SK-N-SH (cell line): ENCODE measurements at regions not wholly inside any gene's neighbourhood (a gene's known extent, or its start where the extent isn't known, plus 50 kb on each side); places are given as distances from the start of the nearest gene placed in this dataset.

ENCODE experiments used
- CTCF ChIA-PET: fragments of 300-600, 350-600 bp; formaldehyde crosslinking; extraction: SDS; loops from one replicate; lab custom pipeline; 2021; lab: Yijun Ruan, JAX
- POLR2A ChIA-PET: fragments of 350-600 bp; sonication (Branson Sonifier 250); formaldehyde crosslinking; extraction: SDS; loops from one replicate; lab custom pipeline; 2020; ENCODE audit warnings: antibody characterized with exemption, inconsistent platforms; lab: Yijun Ruan, JAX
- DNase-seq: peaks from one replicate; pipeline ENCODE4 v3.0.0; 2012
- H2AFZ ChIP-seq: fragments of 200-600 bp; sonication (generic); 2 replicates; pipeline ENCODE4 v1.8.1; 2016; ENCODE audit warnings: antibody characterized with exemption, mild to moderate bottlenecking, low read depth
- H3F3A ChIP-seq: fragments of 200-600 bp; sonication (generic); replicated peaks from 2 replicates; pipeline ENCODE3; 2016; ENCODE audit warnings: antibody characterized with exemption, mild to moderate bottlenecking; ENCODE audit not compliant: insufficient read depth
- H3K27ac ChIP-seq, 2 experiments: fragments of 200-500 bp in 1 of 2; fragments of 200-600 bp in 1 of 2; sonication (Bioruptor generic) in 1 of 2; sonication (generic), shearing (Covaris generic) in 1 of 2; 2 replicates each; pipeline versions ENCODE4 v1.5.1 to v1.6.1; 2014 to 2016; ENCODE audit warnings: low read depth in 2 of 2, inconsistent platforms in 1 of 2, low read length in 1 of 2, mild to moderate bottlenecking in 1 of 2, mixed read lengths in 1 of 2
- H3K27me3 ChIP-seq: fragments of 200-600 bp; sonication (generic), shearing (Covaris generic); 2 replicates; pipeline ENCODE4 v1.6.1; 2016; ENCODE audit warnings: mixed run types; ENCODE audit not compliant: insufficient read depth
- H3K36me3 ChIP-seq, 2 experiments: fragments of 200-500 bp in 1 of 2; fragments of 200-600 bp in 1 of 2; sonication (Bioruptor generic) in 1 of 2; sonication (generic) in 1 of 2; replicated peaks in 1 of 2; 2 replicates each; pipeline versions ENCODE3 to v1.5.1; 2014 to 2016; ENCODE audit warnings: low read length in 1 of 2, mild to moderate bottlenecking in 1 of 2; ENCODE audit not compliant: insufficient read depth in 2 of 2, control insufficient read depth in 1 of 2
- H3K4me1 ChIP-seq, 2 experiments: fragments of 200-500 bp in 1 of 2; fragments of 200-600 bp in 1 of 2; sonication (Bioruptor generic) in 1 of 2; sonication (generic), shearing (Covaris generic) in 1 of 2; 2 replicates each; pipeline versions ENCODE4 v1.5.1 to v1.6.1; 2014 to 2016; ENCODE audit warnings: low read depth in 1 of 2, low read length in 1 of 2, mixed run types in 1 of 2; ENCODE audit not compliant: insufficient read depth in 2 of 2, control insufficient read depth in 1 of 2
- H3K4me2 ChIP-seq: fragments of 200-600 bp; sonication (generic), shearing (Covaris generic); 2 replicates; pipeline ENCODE4 v1.6.1; 2017; ENCODE audit warnings: mixed run types
- H3K4me3 ChIP-seq, 2 experiments: fragments of 200-500 bp in 1 of 2; fragments of 200-600 bp in 1 of 2; sonication (Bioruptor generic) in 1 of 2; sonication (generic), shearing (Covaris generic) in 1 of 2; 2 replicates each; pipeline versions ENCODE4 v1.5.1 to v1.8.1; 2014 to 2016; ENCODE audit warnings: low read depth in 2 of 2, inconsistent platforms in 1 of 2, low read length in 1 of 2, mild to moderate bottlenecking in 1 of 2, mixed read lengths in 1 of 2, moderate library complexity in 1 of 2
- H3K79me2 ChIP-seq: fragments of 200-600 bp; sonication (generic); 2 replicates; pipeline ENCODE4 v1.8.1; 2017; ENCODE audit warnings: mild to moderate bottlenecking; ENCODE audit not compliant: insufficient read depth
- H3K9ac ChIP-seq: fragments of 200-600 bp; sonication (generic); 2 replicates; pipeline ENCODE4 v1.6.1; 2017; ENCODE audit warnings: mixed run types
- H3K9me2 ChIP-seq: fragments of 200-600 bp; sonication (generic); 2 replicates; pipeline ENCODE4 v1.6.1; 2017; ENCODE audit warnings: mixed run types
- H3K9me3 ChIP-seq: fragments of 200-600 bp; sonication (generic); 2 replicates; pipeline ENCODE4 v1.6.1; 2017; ENCODE audit warnings: mixed run types, mild to moderate bottlenecking, moderate library complexity
- H4K20me1 ChIP-seq: fragments of 200-600 bp; sonication (generic); 2 replicates; pipeline ENCODE4 v1.6.1; 2017; ENCODE audit warnings: mild to moderate bottlenecking, mixed run types; ENCODE audit not compliant: insufficient read depth
- CTCF ChIP-seq: fragments of 200-600 bp; sonication (generic); IDR thresholded peaks from 2 replicates; pipeline ENCODE4 v1.6.1; 2017; ENCODE audit warnings: antibody characterized with exemption, mild to moderate bottlenecking, moderate library complexity
- ELF1 ChIP-seq: IDR thresholded peaks from 2 replicates; pipeline ENCODE4 v1.4.0; 2012
- EZH2phosphoT487 ChIP-seq: fragments of 200-600 bp; sonication (generic); IDR thresholded peaks from 2 replicates; pipeline ENCODE4 v1.6.1; 2017; ENCODE audit warnings: low read depth, mixed run types, mild to moderate bottlenecking, antibody characterized with exemption, moderate library complexity, borderline replicate concordance
- FOXM1 ChIP-seq: IDR thresholded peaks from 2 replicates; pipeline ENCODE4 v1.4.0; 2012; ENCODE audit warnings: low read depth, mild to moderate bottlenecking
- IRF3 ChIP-seq: fragments of 150-350 bp; IDR thresholded peaks from 2 replicates; pipeline ENCODE4 v1.6.1; 2016; ENCODE audit warnings: mild to moderate bottlenecking, low read depth, low read length
- JUND ChIP-seq: IDR thresholded peaks from 2 replicates; pipeline ENCODE4 v1.4.0; 2012
- MEF2A ChIP-seq: IDR thresholded peaks from 2 replicates; pipeline ENCODE4 v1.4.0; 2012; ENCODE audit warnings: low read depth, borderline replicate concordance
- NFIC ChIP-seq: IDR thresholded peaks from 2 replicates; pipeline ENCODE4 v1.4.0; 2012; ENCODE audit warnings: borderline replicate concordance
- POLR2AphosphoS5 ChIP-seq: IDR thresholded peaks from 2 replicates; pipeline ENCODE4 v1.6.1; 2012; ENCODE audit warnings: low read depth, low read length
- RAD21 ChIP-seq: IDR thresholded peaks from 2 replicates; pipeline ENCODE4 v1.6.1; 2012; ENCODE audit warnings: mild to moderate bottlenecking, low read length
- RXRA ChIP-seq: IDR thresholded peaks from 2 replicates; pipeline ENCODE4 v1.4.0; 2012; ENCODE audit warnings: low read depth, mild to moderate bottlenecking, borderline replicate concordance
- SIN3A ChIP-seq: IDR thresholded peaks from 2 replicates; pipeline ENCODE4 v1.6.1; 2012; ENCODE audit warnings: low read depth, mild to moderate bottlenecking, low read length, moderate library complexity, borderline replicate concordance
- SMC3 ChIP-seq: IDR thresholded peaks from 2 replicates; pipeline ENCODE4 v1.6.1; 2012; ENCODE audit warnings: low read depth, low read length, improper control_type of control experiment
- TAF1 ChIP-seq: IDR thresholded peaks from 2 replicates; pipeline ENCODE4 v1.6.1; 2012; ENCODE audit warnings: low read depth, mild to moderate bottlenecking, low read length, moderate library complexity, borderline replicate concordance
- USF1 ChIP-seq: IDR thresholded peaks from 2 replicates; pipeline ENCODE4 v1.4.0; 2012; ENCODE audit warnings: low read depth, borderline replicate concordance
- YY1 ChIP-seq: IDR thresholded peaks from 2 replicates; pipeline ENCODE4 v1.4.0; 2012; ENCODE audit warnings: low read depth, mild to moderate bottlenecking
- ZBTB33 ChIP-seq: IDR thresholded peaks from 2 replicates; pipeline ENCODE4 v1.4.0; 2012; ENCODE audit warnings: low read depth, borderline replicate concordance
- WGBS: methylation state at CpG from one replicate; pipeline ENCODE4 v1.1.6; 2017; ENCODE audit warnings: low lambda C conversion rate; 5-methylcytosine and 5-hydroxymethylcytosine counted together

- DNase-seq = no peak
Measured at GRCh38 chr15:58275785-58276184, 137.6 kb downstream of the AQP9 start.

GRCh38 chr15:58276924-58277323 lies 138.7 kb downstream of the AQP9 start:
- no peaks in the 10 kb centered on the region for H4K20me1 ChIP-seq
- H3K9me2 ChIP-seq = no peaks in the 10 kb centered on the region
- ChIA-PET CTCF (no interaction called here), POLR2A (no interaction called here)
- TF ChIP-seq YY1 = no peak
- no peak for TF ChIP-seq SIN3A
- no peak for TF ChIP-seq ELF1
- TF ChIP-seq IRF3 = no peak
- peaks cover 5% of the 10 kb centered on the region; the same call in 1 of the 2 replicates for H3K27me3 ChIP-seq
- H3K4me3 ChIP-seq = no peak overlapping the region
- H3K36me3 ChIP-seq = no peaks in the 10 kb centered on the region
- no peaks in the 10 kb centered on the region for H3F3A ChIP-seq
- no peak overlapping the region for H3K4me2 ChIP-seq
- no peaks in the 10 kb centered on the region for H3K79me2 ChIP-seq
- no peak for DNase-seq
- no peak overlapping the region for H2AFZ ChIP-seq
- H3K4me1 ChIP-seq = no peaks in the 10 kb centered on the region; a peak in 1 of 4 replicates
- no peak overlapping the region for H3K27ac ChIP-seq
- H3K9me3 ChIP-seq = no peaks in the 10 kb centered on the region
- H3K9ac ChIP-seq = no peak overlapping the region

More at GRCh38 chr15:58275785-58276184, 137.6 kb downstream of the AQP9 start:
- ChIA-PET POLR2A (no interaction called here), CTCF (no interaction called here)
- no peak overlapping the region for H3K27ac ChIP-seq
- no peak overlapping the region for H2AFZ ChIP-seq
- H3K27me3 ChIP-seq = no peaks in the 10 kb centered on the region; the same call in 1 of the 2 replicates
- H3K4me3 ChIP-seq = no peak overlapping the region
- H3F3A ChIP-seq = no peaks in the 10 kb centered on the region
- H3K9ac ChIP-seq = no peak overlapping the region
- no peaks in the 10 kb centered on the region for H3K9me2 ChIP-seq
- WGBS = 92% methylated on average over 3 of the region's 3 CpGs
- TF ChIP-seq RXRA (no peak), EZH2phosphoT487 (no peak), USF1 (no peak), YY1 (no peak)
- no peaks in the 10 kb centered on the region for H3K9me3 ChIP-seq
- no peaks in the 10 kb centered on the region; a peak in 1 of 4 replicates for H3K4me1 ChIP-seq
- H3K36me3 ChIP-seq = no peaks in the 10 kb centered on the region
- no peak overlapping the region for H3K4me2 ChIP-seq
- no peaks in the 10 kb centered on the region for H4K20me1 ChIP-seq
- H3K79me2 ChIP-seq = no peaks in the 10 kb centered on the region

- TF ChIP-seq CTCF (no peak), POLR2AphosphoS5 (no peak), RXRA (no peak), NFIC (no peak), JUND (no peak), ZBTB33 (no peak), TAF1 (no peak), SMC3 (no peak), FOXM1 (no peak), RAD21 (no peak), MEF2A (no peak)
- Histone ChIP-seq H3K4me1 (no peaks in the 10 kb centered on the region; a peak in 1 of 4 replicates), H3K4me3 (no peak overlapping the region), H3K27ac (no peak overlapping the region), H3F3A (no peaks in the 10 kb centered on the region), H3K36me3 (no peaks in the 10 kb centered on the region), H3K27me3 (peaks cover 5% of the 10 kb centered on the region; the same call in 1 of the 2 replicates), H3K9ac (no peak overlapping the region), H3K9me2 (no peaks in the 10 kb centered on the region), H2AFZ (no peak overlapping the region), H4K20me1 (no peaks in the 10 kb centered on the region), H3K4me2 (no peak overlapping the region), H3K79me2 (no peaks in the 10 kb centered on the region), H3K9me3 (no peaks in the 10 kb centered on the region)
- DNase-seq = no peak
- 65% methylated on average over 1 of the region's 1 CpG for WGBS
- ChIA-PET CTCF (interaction anchor here (0.6 kb wide), 2 partner anchors 102 to 462 kb away, joined by 3 read pairs; no protein-coding TSS in a partner anchor), POLR2A (no interaction called here)
Measured at GRCh38 chr15:58277333-58277732, 139.2 kb downstream of the AQP9 start.
